CD4-positive, alpha-beta T cell treated with Interferon alpha-2 for 1 hour (primary cell): ENCODE measurements at regions not wholly inside any gene's neighbourhood (a gene's known extent, or its start where the extent isn't known, plus 50 kb on each side); places are given as distances from the start of the nearest gene placed in this dataset.
"Not testable (repeated sequence)": the region's sequence is repeated elsewhere in the genome, so short reads cannot be mapped to it uniquely, and the experiment has no call there.

Source experiments
- DNase-seq, 2 donors: peaks; one replicate each; pipeline ENCODE4 v3.0.0-alpha.2; 2020 to 2022

DNA sequence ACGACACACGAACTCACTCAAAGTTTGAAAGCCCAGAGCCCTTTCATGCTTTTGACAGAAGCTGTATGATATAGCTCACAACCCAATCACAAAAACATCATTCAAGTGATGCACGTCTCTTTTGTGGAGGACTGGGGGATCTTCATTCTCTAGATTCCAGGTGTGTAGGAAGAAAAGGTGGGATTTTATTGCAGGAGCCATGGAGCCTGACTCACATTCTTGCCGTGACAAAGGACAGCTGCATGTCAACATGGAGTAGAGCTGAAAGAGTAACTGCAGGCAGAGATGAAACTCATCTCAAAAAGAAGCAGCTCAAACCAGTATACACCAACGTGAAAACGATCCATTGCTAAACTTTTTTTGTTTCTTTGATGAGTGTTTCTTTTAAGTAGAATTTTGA lies 50.9 kb upstream of the PDE1A start:
- no peak for DNase-seq

DNA sequence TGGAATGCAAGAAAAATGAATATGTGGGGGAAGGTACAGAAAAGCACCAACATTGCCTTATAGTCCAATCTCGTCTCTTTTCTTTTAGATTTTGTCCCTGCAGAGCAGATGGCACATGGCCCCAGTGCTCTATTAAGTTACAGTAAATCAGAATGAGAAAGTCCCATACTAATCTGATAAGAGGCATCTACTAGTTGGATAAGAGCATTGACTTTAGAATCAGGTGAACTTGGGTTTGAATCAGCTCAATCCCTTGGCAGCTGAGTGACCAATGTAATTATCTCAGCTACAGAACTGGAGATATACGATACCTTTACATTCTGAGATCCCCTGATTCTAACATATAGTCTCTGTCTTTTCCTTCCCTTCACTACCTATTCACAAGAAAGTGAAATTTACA lies 54.8 kb upstream of the PDE1A start:
- DNase-seq: no peak

DNA sequence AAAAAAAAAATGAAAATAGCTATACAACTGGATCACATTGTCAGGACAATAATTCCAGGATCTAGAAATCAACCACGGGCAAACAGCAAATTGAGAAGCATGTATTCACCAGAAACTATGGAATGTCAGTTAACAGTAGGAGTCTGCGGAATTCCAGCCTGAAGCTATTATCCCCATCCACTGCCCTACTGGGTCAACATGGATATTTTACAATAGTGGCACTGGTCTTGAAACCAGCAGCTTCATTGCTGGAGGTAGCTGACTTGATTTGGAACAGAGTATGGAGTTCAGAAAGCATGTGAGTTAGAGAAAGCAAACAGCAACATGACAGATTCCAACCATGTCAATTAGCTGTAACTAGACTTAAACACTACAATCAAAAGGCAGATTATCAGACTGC lies 55.7 kb upstream of the PDE1A start:
- DNase-seq: no peak

DNA sequence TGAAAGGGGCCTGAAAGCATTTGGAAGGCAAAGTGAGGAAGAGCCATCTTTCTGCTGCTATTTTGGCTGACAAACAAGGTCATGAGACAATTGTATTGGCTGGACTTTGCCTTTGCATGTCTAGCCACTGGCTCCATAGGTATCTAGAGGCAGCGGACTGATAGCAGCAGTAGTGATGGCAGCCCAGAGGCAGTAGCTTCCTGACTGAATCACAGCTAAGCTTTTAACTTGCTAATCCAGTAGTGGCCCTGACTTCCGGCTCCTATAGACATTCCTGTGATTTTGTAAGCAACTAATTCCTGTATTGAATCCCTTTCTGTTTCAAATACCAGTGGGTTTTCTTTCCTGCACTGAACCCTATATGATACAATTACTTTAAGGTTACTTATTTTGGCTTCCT lies 69.8 kb upstream of the PDE1A start:
- no peak for DNase-seq

DNA sequence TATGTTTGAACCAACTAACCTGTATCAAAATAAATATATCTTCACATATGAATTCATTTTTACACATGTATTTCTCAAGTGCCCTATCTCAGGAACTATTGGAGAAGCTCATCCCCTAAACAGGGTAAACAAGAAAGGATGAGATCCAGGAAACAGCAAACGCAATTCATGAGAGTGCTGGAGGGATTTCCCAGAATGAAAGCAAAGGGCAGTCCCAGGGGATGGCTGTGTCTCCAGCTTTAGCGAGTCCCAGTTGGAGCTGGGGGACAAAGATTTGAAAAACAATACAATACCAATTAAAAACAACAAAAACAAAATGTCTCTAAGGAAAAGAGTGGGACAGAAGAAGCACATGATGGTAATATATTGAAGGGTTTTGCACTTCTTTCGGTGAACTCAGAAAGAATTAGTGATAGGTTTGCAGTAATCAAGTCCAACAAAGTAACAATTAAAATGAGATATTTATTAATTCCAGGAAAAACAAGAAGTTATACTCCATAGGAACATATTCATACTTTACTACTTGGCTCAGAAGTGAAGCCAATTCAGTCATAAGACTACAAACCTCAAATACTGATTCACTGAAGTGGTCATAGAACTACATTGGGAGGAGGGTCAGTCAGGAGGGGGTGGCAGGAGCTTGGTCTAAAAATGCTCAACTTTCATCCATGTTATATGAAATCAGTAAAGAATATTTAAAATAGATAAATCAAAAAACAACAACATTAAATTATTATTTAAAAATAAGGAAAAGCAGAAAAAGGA lies 73.1 kb upstream of the PDE1A start:
- DNase-seq: no peak

DNA sequence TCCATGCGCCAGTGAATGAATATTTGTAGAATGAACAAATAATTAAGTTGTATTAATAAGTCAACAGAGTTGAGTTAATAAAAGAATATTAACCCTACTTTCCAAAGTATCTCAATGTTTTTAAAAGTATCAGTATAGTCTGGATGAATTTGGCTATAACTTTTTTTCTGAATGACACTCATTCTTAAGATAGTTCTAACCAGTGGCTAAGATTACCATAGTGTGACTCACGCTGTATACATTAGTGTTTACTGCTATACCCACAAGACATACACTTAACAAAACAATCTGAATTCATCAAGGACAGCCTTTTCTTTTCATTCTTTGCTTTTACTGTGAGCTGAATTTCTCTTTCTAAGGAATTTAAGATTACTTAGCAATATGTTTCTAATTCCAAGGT lies 77.0 kb upstream of the PDE1A start:
- DNase-seq: no peak

DNA sequence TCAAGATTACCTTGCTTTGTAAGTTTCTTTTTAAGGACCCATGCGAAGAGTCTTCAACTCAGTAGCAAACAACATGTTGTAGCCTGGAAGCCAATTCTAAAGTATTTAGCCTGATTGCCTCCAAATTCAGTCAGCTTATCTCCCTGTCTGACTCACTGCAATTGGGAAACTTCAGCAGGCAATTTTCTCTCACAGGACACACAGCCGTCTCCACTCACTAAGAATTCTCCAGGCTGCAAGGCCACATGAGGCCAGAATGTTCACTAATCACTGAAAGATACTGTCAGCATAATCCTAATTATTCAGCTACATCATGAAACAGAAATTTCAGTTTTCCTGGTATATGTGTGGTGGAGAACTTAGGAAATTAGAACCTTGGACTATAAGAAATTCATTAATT lies 78.1 kb upstream of the PDE1A start:
- DNase-seq: no peak

DNA sequence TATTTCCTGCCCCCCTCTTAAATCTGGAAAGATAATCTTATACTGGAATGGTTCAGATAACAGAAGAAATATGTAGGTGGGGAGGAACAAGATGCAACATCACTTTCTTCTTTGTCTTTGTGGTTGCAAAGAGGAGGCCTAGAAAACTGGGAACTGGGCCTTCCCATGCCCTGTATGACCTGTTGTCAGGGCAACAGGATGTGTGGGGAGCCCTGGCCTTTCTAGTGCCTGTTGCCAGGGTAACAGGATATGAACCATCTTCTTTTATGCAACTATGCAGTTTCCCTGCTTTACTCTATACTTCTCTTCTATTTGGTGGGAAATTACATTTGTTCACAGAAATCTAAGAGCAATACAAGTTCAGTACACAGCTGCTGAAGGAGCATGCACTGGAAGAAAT lies 79.8 kb upstream of the PDE1A start:
- no peak for DNase-seq

DNA sequence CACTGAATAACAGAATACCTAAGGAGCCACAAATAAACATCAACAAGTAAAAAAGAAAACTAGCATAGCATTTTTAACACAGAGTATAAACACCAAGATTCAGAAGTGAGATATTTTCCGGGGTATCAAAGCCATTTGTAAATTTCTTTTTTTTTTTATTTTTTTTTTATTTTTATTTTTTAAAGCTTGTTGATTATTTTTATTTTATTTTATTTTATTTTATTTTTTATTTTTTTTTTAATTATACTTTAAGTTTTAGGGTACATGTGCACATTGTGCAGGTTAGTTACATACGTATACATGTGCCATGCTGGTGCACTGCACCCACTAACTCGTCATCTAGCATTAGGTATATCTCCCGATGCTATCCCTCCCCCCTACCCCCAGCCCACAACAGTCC lies 81.7 kb upstream of the PDE1A start:
- DNase-seq: not testable (repeated sequence)

DNA sequence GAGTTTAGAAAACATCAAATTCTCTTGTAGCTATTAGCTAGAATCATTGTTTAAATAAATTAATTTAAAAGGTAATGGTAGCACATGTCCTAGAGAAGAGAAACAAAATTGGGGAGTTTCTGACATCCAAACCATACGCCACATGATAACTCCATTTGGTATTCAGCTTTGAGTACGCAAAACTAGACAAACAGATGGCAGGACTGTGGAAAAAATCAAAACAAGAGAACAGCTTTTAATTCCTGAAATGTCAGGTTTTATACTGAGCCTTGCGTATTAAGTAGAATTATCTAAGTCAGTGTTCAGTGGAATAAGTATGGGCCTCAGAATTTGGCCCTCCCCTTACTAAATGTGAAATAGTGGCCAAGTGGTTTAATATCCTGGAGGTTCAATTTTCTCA lies 82.4 kb upstream of the PDE1A start:
- DNase-seq: no peak

DNA sequence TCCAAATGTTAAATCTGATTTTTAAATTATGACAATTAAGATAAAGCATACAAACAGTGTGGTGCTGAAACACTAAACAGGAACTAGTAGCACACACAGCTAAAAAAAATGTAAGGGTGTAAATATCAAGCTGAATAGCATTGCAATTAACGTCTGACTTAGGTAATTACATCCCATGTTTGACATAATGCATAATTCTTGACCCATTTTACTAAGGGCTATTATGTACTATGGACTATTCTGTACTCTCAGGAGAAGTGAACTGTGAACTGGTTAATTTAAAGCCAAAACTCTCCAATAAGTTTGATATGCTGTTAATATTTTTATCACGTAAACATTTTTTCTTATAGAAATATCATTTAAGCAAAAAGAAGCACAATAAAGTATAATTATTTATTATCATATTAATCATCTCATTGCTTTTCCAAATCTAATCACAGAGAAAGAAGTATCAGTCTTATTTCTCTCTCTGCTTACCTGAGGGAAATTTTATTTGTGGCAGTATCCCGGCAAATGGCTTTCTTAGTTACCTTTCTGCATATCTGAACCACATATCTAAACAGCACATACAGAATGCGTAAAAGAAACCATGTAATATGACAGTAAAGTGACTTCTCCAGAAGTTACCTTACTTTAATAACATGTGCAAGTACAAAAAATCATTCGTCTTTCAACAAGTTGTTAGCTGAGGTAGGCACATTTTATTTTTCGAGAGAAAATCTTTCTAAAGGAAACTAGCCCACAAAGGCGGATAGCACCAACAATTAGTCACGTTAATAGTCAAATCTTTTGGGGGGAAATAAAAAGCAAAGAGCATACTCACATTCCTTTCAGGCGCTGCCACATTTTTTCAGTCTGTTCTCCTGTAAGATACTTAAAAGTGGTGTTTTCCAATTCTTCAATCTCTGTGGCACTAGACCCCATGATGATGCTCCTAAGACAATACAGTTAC lies 94.9 kb upstream of the PDE1A start:
- no peak for DNase-seq

DNA sequence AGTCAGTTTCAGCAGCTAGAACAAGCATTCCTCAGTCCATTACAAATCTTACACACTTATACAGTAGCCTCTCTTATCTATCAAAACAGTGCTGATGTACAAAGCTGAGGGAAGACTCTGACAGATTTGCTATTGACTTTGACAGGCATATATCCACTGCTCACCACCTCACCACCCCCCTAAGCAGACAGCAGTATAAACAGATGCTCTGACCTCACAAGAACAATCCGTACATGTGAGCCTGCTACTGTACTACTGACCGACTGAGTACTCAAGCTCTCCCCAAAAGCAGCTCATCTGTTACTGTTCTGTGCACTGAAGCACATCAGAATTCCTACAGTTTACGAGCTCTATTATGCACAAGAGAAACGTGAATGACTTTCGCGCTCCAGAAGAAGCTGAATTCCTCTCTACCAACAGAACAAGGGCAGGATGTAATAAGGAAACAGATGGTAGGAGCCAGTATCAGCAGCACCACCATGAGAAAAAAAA lies 95.6 kb upstream of the PDE1A start:
- no peak for DNase-seq

DNA sequence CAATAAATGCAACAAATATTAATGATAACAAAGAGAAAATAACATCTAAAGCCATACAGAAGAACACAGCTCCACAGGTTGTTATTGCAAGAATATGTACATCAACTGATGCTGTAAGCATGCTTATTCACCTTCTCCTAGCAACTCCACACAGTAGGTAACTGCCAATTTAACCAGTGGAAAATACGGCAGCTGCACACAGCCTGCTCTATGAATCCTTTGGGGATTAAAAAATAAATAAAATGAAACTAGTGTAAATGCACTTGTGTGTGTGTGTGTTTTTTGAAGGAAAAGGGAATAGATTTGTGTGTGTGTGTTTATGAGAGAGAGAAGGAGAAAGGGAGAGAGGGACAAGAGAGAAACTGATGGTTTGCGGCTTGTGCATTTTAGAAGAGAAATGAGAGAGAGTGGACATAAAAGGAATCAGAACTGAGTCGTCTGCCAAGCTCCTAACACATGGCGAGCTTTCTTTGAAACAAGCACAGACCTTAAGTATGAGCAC lies 96.2 kb upstream of the PDE1A start:
- no peak for DNase-seq

DNA sequence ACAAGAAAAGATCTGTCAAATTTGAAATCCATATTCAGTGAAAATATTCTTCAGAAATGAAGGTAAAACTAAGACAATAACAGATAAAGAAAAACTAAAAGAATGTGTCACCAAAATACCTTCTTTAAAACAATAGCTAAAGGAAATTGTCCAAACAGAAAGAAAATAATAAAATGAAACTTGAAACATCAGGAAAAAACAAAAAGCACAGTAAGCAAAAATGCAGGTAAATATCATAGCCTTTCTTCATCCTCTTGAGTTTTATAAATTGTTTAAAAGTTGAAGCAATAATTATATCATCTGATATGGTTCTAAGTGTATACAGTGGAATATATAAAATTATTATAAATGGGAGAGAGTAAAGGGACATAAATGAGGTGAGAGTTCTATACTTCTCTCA lies 103.8 kb upstream of the PDE1A start:
- DNase-seq: no peak

DNA sequence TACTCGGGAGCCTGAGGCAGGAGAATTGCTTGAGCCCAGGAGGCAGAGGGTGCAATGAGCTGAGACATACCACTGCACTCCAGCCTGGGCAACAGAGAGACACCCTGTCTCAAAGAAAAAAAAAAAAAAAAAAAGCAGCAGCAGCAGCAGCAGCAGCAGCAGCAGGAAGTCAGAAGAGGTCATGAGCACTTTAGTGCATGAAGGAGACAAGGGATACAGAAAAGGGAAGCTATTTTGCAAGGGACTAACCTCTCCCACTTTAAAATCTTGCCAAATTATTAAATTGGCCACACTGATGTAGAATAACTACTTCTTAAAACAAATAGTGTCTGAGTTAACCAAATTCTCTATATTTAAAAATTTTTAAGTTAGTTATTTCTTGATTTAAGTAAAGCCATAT lies 113.4 kb upstream of the PDE1A start:
- no peak for DNase-seq

DNA sequence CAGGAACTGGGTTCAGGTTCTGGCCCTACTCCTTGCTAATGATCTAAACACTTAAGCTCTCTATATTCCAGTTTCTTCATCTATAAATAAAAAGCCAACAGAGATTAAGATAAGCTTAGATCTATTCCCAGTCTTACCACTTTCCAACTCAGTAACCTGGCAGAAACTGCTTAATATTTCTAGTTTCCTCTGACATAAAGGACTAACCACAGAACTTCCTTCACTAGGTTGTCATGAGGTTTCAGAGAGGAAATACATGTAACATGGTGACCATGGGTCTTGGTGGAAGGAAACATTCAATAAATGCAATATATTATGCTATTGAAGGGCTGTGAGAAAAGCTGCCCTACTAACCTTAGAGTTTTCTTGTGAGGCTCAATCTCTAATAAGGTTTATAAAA lies 114.4 kb upstream of the PDE1A start:
- no peak for DNase-seq

DNA sequence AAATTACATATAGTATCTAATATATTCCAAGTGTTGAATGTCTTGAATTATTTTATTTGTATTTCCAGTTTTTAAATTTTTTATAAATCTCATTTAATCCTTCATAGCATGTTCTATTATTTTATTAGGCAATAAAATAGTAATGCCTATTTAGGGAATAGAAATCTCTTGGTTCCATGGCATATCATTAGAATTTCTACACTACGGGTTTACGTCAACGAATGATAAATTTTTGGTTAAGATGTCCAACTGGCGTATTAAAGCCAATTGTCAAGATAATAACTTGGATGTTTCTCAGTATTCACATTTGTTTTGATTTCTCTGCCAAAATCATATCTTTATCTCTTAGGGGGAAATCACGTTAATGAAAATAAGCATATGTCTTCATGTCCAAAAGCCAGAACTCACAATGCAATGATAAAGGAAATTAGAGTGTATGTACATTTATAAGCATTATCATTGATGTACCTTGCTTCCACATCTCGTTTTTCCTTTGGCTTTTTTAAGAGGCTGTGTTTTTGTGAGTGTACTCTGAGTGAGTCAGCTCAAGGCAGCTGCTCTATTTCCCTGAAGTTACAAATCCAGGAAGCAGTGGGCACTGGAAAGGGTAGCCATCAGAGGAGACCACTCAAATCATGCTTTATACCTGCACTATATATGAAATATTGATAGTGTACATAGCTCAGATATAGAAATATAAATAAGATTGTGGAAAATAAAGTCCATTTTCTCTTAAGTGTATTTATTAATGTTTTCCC lies 115.8 kb upstream of the PDE1A start:
- no peak for DNase-seq

DNA sequence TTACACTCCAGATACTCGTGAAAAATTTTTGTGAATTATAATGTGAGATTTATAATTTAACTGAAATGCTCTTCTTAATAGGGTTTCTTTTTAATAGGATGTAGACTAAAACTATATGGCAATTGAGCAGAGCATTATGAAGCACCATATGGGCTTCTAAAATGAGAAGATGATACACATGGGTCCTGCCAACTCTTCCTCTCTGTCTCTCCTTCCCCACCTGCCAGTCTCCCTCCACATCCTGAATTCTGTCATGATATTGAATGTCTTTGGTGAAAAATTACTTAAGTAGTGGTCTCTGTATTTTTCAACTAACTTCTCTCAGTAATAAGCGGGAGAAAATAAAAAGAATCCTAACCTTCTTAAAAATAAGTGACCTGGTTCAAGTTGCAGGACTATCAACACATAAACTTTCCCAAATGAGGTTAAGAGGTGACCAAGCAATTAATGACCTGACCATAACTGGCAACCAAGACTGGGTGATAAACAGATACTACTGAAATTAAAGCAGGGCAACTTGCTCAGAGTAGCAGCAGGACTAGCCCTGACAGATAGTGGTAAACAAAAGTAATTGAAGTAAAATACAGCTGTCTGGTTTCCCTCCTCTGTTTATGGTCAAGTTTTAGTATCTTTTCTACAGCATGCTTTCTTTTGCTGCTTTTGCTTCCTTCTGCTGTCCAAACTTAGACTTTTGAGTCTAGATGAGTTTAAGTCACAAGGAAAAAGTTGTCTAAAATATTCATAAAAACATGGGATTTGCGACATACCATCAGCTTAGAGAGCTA lies 117.1 kb upstream of the PDE1A start:
- DNase-seq: no peak

DNA sequence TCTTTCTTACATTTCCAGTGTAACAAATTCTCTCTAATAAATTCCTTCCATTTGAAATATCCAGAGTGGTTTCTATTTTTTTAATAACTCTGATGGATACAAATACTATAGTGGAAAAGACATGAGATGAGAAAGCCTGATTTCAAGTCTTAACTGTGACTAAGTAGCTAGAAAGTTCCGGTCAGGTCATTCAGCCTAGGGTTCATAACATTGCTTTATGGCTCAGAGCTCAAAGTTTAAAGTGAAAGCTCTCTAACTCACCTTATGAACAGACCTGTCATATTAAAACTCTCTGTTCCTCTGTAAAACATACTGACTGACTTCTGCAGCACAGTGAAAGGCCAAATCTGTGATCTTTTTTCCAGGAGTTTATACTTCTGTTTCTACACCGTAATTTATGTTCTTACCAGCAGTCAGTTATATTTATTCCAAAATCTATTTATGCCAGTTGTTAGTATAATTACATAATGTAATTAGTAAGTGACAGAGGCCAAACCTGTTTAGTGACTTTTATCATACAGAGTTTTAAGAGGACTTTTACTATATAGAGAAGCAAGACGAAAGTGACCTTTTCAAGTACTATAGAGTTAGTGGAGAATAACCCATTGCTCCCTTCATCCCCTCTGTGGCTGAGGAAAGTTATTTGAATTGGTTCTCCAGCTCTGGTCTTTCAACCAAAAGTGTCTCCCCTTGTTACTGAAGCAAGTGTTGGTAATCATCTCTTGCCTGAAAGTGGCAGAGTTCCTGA lies 118.8 kb upstream of the PDE1A start:
- DNase-seq: no peak

DNA sequence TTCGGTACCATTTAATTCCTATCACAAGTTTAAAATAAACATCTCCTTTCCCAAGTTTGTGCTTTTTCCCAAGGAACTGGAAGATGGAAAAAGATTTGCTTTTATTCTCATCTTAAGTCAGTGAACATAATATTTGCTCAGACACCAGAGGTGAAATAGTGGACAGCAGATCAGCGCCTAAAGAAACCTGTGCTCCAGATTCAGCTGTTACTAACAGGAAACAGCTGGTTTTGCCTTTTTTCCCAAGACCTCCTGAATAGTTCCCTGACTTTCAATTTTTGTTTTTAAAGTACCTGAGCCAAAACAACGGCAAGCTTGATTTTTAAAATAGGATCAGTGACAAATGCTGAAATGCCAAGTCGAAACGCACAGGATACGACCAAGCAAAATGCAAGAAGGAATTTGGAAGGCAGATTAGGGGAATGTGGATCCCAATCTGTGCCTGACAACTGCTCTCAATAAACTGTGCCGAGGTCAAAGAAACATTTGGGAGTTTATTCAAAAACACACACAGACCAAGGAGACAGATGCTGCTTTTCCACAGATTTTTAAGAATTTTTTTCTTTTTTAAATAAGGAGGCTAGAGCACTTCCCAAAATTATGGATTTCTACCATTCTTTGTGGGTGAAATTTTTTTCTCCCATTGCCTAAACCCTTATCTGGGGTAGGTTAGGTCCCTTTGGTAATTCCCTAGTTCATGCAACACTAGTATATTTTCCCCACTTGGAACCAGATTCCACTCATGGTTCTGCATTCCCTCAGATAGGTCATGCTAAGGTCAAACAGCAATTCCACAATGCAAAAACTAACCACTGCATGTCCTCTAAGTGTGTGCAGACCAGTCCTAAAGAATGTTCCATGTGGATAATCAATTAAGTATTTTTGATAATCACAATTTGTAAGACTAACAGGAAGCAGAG lies 121.5 kb upstream of the PDE1A start:
- no peak for DNase-seq
